ENCODE measurements at regions not wholly inside any gene's neighbourhood (a gene's known extent, or its start where the extent isn't known, plus 50 kb on each side); places are given as distances from the start of the nearest gene placed in this dataset.

GRCh38 chr14:71240171-71240570, 332.9 kb downstream of the PCNX1 start (continued):
- TF ChIP-seq NR0B1 (IDR thresholded peaks at IDR 0.05; ENCODE audit: partially characterized antibody) (no peak), ZNF23 (CRISPR knock-in tag; IDR thresholded peaks at IDR 0.05) (no peak), RERE (CRISPR knock-in tag; IDR thresholded peaks at IDR 0.05; ENCODE audit: borderline replicate concordance) (no peak), XRCC3 (IDR thresholded peaks at IDR 0.05) (no peak), AFF1 (IDR thresholded peaks at IDR 0.05; ENCODE audit: low read depth in 1 of 2, partially characterized antibody in 2 of 2) (no peak), ILK (tag; IDR thresholded peaks at IDR 0.05; ENCODE audit: borderline replicate concordance, low read depth) (no peak), NUFIP1 (IDR thresholded peaks at IDR 0.05; ENCODE audit: partially characterized antibody) (no peak), CBFB (CRISPR knock-in tag; IDR thresholded peaks at IDR 0.05) (no peak), GABPB2 (CRISPR knock-in tag; conservative IDR thresholded peaks at IDR 0.05) (no peak), CREM (IDR thresholded peaks at IDR 0.05; ENCODE audit: low read depth) (no peak), FOXJ3 (CRISPR knock-in tag; IDR thresholded peaks at IDR 0.05) (no peak)

All from K562 (cell line).